Fibroblast of upper back skin (primary cell): ENCODE measurements at regions not wholly inside any gene's neighbourhood (a gene's known extent, or its start where the extent isn't known, plus 50 kb on each side); places are given as distances from the start of the nearest gene placed in this dataset.
A peak's percentile ranks its signal among the peaks of the same experiment; 100 is the strongest.

Source experiments
- DNase-seq: peaks from one replicate; pipeline ENCODE4 v3.0.0-alpha.2; 2013

DNA sequence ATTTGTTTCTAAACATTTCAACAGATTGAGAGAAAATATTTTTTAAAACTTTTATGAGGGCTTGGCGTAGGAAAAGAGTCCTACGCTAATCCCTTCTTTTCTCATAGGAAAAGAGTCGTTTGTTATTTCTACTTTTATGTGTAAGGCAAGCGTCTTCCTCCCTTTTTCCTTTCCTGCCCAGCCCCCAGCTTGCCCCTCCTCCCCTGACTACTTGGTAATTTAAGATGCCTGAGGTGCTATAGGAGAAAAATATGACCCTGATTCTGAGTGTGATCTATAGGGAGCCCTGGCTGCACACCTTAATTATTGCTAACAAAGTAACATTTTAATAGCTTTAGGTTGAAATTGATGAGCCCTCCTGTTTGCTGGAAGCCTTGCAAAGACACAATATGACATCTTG is 373.6 kb downstream of the PBX1 start:
- no peak for DNase-seq

DNA sequence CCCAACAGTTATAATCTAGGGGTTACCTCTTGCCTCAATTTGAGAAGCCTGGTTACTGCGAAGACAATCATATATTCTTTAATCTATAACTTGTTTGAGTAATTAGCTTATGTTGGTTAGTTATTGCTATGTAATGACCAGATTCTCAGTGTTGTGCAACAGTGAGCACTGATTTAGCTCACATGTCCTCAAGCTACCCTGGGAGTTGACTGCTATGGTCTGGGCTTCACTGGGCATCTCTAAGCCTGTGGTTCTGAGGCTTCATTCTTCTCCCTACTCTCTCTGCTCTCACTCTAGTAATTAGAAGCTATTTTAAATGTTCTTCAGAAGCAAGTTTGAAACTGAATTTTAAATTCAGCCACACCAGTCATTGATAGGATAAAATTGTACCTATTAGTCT is 371.8 kb downstream of the PBX1 start:
- DNase-seq = no peak

DNA sequence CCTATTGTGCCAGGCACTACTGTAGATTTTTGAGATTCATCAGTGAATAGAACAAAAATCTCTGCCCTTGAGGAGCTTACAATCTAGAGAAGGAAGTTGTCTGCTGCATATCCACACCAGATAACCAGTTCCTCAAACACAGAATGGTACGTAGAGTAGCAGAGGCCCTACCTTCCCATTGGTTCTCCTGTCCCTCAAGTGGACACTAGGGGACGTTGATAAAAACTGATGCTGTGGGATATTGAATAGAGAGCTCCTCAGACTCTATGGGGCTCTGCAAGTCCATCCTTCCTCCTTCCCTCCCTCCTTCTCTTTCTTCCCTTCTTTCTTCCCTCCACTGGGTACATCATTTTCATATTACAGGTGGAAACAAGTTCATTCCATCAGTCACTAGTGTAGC is 371.3 kb downstream of the PBX1 start:
- DNase-seq = no peak

DNA sequence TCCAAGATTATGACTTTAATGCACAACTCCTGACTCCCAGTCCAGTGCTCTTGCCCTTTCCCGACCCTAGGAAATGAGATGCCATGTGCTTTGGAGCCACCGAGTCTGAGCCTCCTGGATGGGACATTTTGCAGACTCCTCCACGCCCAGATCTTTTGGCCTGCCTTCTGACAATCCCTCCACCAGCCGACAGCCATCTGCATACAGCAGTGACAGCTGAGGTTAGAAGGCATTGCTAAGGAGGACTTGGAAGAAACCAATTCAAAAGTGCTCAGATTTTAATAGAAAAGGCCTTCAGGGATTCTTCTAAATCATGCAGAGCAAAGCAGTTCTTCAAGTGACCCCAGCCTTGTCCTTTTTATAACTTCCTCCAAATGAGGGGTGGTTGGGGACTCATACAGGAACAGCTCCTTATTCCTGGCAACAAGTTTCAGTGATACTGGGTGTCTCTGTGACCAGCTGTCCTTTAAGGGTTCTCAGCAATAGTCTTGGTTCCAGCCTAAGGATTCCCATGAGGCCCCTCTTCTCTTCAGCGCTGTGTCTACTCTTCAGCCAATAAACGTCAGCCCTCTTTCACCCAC is 369.3 kb downstream of the PBX1 start:
- no peak for DNase-seq

DNA sequence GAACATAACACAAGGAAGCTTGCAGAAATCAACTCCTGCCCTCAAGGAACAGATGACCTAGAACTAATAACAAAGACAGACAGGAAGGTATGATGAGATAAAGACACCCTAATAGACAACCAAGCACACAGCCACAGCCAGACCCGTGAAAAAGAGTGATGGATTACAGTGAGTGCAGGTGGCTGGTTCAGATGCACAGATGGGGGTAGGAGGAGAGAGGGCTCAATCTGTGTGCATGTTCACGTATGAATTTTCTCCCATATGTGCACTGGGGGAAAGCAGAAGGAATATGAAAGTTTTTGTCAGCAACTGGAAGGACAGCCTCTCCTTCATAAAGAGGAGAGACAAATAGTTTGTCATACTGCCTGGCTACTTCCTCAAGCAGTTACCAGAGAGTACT is 367.1 kb downstream of the PBX1 start:
- no peak for DNase-seq

DNA sequence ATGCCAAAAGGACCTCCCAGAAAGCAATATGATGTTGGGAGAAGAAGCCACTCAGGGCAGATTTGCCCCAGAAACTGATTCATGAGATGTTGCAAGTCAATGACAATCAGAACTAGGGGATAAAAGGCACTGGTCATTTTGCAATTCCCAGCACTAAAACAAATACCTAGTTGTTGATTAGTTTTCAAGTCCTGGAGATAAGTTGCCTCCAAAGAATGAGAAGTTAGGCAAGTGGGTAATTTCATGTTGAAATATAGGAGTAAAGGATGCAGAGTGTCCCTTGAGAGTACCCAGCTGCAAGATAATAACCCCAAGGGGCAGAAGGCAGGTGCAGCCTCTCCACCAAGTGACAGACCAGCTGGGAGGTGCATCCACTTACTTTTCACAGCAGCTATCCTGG is 363.6 kb downstream of the PBX1 start:
- DNase-seq = no peak

DNA sequence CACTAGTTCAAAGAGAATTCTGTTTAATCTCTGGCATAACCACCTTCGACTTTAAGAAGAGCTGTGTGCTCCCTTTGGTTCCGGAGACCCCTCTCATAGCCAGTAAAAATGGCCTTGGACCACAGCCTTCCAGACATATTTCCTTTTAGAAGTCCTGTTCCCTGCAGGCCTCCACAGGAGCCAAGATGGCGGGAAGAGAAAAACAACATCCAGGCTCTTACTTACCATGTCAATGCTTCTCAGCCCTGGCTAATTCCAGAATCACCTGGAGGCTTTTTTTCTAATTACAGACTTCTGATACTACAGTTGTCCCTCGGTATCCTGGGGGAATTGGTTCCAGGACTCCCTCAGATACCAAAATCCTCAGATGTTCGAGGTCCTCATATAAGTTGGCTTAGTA is 362.5 kb downstream of the PBX1 start:
- no peak for DNase-seq

DNA sequence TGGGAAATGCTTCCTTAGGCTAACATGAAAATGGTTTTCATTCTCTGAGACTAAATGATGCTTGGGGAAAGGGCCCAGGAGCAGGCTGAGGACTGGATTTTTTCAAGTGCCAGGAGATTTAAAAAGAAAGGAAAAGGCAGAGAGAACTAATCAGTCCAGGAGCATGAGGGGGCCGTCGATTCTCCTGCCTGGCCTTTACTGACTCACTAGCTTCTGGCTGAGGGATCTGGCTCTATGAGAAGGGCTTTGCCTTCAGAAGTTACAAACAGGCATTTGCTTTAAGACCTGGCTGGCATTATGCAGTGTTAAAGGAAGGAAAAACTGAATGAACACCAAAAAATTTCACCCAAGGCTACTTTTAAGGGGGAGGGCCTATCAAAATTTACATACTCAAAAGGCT is 359.2 kb downstream of the PBX1 start:
- no peak for DNase-seq

DNA sequence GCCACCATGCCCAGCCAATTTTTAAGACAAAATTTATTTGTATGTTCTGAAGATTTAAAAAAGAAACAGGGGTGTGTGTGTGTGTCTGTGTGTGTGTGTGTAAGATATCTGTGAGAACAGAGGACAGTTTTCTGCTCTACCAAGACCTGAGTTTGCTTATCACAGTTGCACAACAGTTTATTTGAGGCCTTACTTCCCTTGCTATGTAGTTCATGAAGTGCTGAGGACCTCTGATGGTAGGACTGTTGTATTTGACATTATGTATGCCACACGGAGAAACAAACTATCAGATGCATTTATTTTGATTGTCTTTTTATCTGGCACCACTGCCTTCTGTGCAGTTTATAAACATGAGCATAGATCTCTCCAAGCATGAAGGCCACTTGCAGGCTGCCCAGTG is 355.2 kb downstream of the PBX1 start:
- peak; percentile 31 for DNase-seq

DNA sequence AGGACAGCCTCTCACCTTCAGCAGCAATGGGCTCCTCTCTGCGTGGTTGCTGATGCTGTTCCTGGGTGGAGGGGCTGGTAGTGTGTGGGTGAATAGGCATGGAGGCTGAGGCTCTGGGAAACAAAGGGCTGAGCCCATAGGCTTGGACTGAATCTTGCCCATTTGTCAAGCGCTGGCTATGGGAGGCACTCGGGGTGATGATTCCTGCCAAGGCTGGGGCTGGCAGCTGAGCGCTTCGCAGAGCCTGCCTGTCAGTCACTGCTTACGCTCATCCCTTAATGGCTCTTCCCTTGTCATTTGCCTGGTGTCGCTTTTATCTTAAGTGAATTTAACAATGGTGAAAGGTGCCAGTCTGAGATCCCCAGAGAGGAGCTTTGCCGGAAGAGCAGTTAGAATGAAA is 353.3 kb downstream of the PBX1 start:
- no peak for DNase-seq

DNA sequence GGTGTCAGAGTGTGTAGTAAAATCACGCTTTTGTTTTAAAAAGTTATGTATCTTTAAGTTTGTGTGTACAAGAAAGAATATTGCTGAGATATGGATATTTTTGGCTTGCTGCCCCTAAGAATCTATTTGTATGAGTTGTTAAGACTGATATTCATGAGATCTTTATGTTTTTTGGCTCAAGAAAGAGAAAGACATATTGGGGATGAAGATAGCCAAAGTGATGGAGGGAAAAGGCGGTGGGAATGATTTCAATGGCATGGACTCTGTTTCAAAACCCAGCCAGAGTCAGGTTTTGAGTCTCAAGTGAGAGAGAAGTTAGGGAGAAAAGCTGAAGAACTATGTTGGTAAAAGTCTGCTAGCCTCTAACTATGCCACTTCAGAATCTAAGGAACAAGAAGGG is 351.7 kb downstream of the PBX1 start:
- no peak for DNase-seq

DNA sequence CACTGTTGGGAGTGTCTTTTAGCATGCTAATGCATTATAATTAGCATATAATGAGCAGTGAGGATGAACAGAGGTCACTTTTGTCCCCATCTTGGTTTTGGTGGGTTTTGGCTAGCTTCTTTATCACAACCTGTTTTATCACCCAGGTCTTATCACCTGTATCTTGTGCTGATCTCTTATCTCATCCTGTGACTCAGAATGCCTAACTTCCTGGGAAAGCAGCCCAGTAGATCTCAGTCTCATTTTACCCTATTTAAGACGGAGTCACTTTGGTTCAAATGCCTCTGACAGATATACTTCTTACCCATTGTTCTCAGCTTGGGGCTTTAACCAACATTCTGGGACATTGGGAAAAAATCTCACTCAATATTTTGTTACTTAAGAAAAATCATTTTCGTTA is 348.7 kb downstream of the PBX1 start:
- DNase-seq = no peak

DNA sequence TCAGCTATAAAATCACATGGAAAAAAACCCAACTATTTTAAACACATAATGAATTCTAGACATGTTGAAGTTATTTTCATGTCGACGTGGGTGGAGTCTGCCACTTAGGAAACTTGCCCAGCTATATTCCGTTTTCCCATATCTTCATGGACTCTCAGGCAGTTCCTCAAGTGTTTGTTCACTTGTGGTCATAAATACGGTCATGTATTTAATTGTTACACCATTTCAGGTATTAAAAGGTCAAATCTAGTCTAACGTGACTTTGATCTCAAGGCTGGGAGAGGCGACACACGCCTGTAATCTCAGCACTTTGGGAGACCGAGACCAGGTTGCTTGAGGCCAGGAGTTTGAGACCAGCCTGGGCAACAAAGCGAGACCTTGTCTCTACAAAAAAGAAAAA is 346.9 kb downstream of the PBX1 start:
- no peak for DNase-seq

DNA sequence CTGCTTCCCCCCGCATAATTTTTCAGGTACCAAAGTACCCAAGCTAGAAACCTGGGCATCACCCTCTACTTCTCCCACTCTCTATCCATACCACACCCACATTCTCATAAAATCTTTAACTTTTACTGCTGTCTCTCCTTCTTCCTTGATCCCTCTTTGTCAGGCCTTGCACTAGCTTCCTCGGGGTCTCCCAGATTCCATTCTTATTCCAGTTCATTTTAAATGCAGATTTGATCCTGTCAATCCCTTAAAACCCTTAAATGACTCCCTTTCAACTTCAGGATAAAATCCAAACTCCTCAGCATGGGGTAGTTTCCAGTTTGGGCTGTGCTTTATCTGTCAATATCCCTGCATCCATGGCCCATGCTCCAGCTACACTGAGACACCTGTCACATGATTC is 343.5 kb downstream of the PBX1 start:
- no peak for DNase-seq
